Left colon (tissue), 2 donors: ENCODE measurements at regions not wholly inside any gene's neighbourhood (a gene's known extent, or its start where the extent isn't known, plus 50 kb on each side); places are given as distances from the start of the nearest gene placed in this dataset.

Experiments used
- ATAC-seq: fragments of 200-7000 bp; cut with Tn5 transposase; one replicate; pipeline ENCODE4 v1.9.1; 2020; ENCODE audit warnings: mild to moderate bottlenecking, moderate library complexity
- DNase-seq, 2 donors: peaks; one replicate each; pipeline ENCODE4 v3.0.0-alpha.2; 2020
- intact Hi-C, 2 donors: fragments of 100-400 bp; cut with DNase I in 1 of 2; cut with micrococcal nuclease in 1 of 2; formaldehyde crosslinking; loops; one replicate each; pipeline versions ENCODE4 v1.11.2 to v1.14.0; 2022; cut with DNase I, micrococcal nuclease
- donor health status: DM: no; HTN: no; CAD: no.
- donor health status: DM: yes; HTN: yes; CAD: no.

DNA sequence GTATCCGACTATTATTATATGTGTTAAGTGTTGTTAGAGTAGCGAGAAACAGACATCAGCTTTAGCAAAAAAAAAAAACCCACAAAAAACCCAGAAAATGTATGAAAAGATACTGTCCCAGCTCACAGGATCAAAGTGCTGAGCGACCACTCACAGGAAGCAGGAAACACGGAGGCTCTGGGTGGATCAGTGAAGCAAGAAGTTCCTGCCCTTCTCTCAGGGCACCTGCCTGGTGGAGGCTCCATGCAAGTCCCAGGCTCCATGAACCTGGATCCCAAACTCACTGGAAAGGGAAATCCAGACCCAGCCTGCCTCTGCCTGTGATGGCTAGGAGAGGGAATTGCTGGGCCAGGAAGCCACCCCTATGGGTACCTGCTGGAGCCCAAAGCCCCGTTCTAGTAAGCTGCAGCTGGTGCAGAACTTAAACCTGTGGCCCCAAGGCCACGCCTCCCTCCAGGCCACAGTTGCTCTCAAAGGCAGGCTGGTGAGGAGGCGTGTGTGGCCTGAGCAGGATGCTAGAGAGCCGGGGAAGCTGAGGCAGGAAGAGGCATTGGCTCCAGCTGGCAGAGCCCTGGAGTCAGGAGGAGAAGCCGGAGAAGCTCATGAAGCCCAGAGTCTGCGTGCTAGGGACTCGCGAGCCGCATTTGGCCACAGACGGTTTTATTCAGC lies 63.5 kb upstream of the TAF1B start:
- intact Hi-C loops = no loop called here
- no peak for ATAC-seq
- no peak for DNase-seq

GRCh38 chr2:9780368-9781130 lies 62.7 kb upstream of the TAF1B start:
- DNase-seq (no peak), ATAC-seq (no peak)
- intact Hi-C loops = no loop called here

DNA sequence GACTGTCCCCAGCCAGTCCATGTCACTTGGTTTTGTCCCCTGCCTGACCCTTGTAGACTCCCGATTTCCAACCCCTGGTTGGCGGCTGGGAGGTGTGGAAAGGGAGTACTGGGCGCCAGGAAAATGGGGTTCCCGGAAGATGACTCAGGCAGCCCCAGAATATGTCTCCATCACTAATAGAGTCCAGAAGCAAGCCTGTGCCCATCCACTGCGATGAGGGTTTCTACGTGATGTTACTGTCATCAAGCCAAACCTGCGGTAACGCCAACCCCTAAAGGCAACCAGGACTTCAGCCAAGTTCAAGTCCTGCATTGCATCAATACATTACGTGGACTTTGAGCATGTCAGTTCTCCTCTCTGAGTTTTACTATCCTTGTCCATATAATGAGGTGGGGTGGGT lies 62.0 kb upstream of the TAF1B start:
- ATAC-seq = peak; percentile 63
- no peak for DNase-seq
- intact Hi-C loops = no loop called here

- intact Hi-C loops = no loop called here
- DNase-seq = peak; percentile 59 to 78
- ATAC-seq = peak; percentile 86
Observed at GRCh38 chr2:9782197-9782719, 61.0 kb upstream of the TAF1B start.

GRCh38 chr2:9789371-9789770 lies 53.9 kb upstream of the TAF1B start:
- intact Hi-C loops = no loop called here
- ATAC-seq (no peak), DNase-seq (no peak)

- intact Hi-C loops = no loop called here
- no peak for ATAC-seq
- no peak for DNase-seq
Observed at GRCh38 chr2:9790702-9791225, 52.5 kb upstream of the TAF1B start.

GRCh38 chr2:9791711-9792110 lies 51.6 kb upstream of the TAF1B start:
- intact Hi-C loops = no loop called here
- no peak for ATAC-seq
- no peak for DNase-seq

DNA sequence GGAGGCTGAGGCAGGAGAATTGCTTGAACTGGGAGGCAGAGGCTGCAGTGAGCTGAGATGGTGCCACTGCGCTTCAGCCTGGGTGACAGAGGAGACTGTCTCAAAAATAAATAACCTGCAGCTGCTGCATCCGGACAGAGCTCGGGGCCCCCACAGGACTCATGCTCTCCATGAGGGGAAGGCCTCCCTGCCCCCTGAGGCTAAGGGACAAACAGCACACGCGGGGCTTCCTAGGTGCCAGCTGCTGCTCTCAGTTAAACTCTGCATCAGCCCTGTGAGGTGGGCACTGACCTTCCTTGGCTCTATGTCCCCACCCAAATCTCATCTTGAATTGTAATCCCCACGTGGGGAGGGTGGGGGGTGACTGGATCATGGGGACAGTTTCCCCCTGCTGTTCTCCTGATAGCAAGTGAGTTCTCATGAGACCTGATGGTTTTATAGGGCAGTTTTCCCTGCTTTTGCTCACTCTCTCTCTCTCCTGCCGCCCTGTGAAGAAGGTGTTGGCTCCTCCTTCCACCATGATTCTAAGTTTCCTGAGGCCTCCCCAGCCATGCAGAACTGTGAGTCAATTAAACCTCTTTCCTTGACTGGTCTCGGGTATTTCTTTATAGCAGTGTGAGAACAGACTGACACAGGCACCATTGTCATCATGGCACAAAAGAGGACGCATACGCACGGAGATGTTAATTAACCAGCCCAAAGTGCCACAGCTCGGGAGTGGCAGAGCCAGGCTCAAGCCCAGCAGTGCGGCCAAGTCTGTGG lies 49.9 kb upstream of the TAF1B start:
- ATAC-seq (no peak), DNase-seq (no peak)
- intact Hi-C loops = no loop called here
